T47D (cell line): ENCODE measurements at regions not wholly inside any gene's neighbourhood (a gene's known extent, or its start where the extent isn't known, plus 50 kb on each side); places are given as distances from the start of the nearest gene placed in this dataset.
"Not testable (repeated sequence)": the region's sequence is repeated elsewhere in the genome, so short reads cannot be mapped to it uniquely, and the experiment has no call there.

Experiments used
- DNase-seq, 2 experiments: peaks; one replicate each; pipeline versions ENCODE4 v3.0.0 to v3.0.0-alpha.2; 2011 to 2012; ENCODE audit warnings: low read depth in 1 of 2, low spot score in 1 of 2
- JUND ChIP-seq: IDR thresholded peaks from 2 replicates; pipeline ENCODE4 v1.6.1; 2012; ENCODE audit warnings: low read depth
- in situ Hi-C: cut with HindIII; loops from 2 replicates; pipeline ENCODE4 v1.10.0; 2016; ENCODE audit warnings: low sequenced_read_pairs, low pct_unique_long_range_greater_than_20kb

GRCh38 chr14:89519040-89519439 is 102.0 kb upstream of the FOXN3 start:
- no peak for TF ChIP-seq JUND
- in situ Hi-C loops: no loop called here

GRCh38 chr14:89516173-89516572 is 99.1 kb upstream of the FOXN3 start:
- DNase-seq: no peak
- TF ChIP-seq JUND: no peak
- in situ Hi-C loops: no loop called here

More at GRCh38 chr14:89519040-89519439, 102.0 kb upstream of the FOXN3 start:
- no peak for DNase-seq

- no peak for TF ChIP-seq JUND
- in situ Hi-C loops: no loop called here
- DNase-seq: no peak
Measured at GRCh38 chr14:89514601-89515000, 97.6 kb upstream of the FOXN3 start.

- no peak for TF ChIP-seq JUND
- DNase-seq: no peak
- in situ Hi-C loops: no loop called here
Measured at GRCh38 chr14:89509891-89510290, 92.9 kb upstream of the FOXN3 start.

GRCh38 chr14:89508863-89509262 is 91.8 kb upstream of the FOXN3 start:
- no peak for TF ChIP-seq JUND
- no peak for DNase-seq
- in situ Hi-C loops: no loop called here

- in situ Hi-C loops: no loop called here
- DNase-seq: no peak
- no peak for TF ChIP-seq JUND
Measured at GRCh38 chr14:89507926-89508460, 91.0 kb upstream of the FOXN3 start.

- in situ Hi-C loops: no loop called here
- no peak for TF ChIP-seq JUND
- no peak for DNase-seq
Measured at GRCh38 chr14:89507521-89507920, 90.5 kb upstream of the FOXN3 start.

GRCh38 chr14:89506891-89507452 is 89.9 kb upstream of the FOXN3 start:
- DNase-seq, in situ Hi-C loops: not testable (repeated sequence)

- TF ChIP-seq JUND: no peak
- no peak for DNase-seq
- in situ Hi-C loops: no loop called here
Measured at GRCh38 chr14:89504602-89505313, 87.7 kb upstream of the FOXN3 start.

GRCh38 chr14:89504091-89504490 is 87.1 kb upstream of the FOXN3 start:
- in situ Hi-C loops: no loop called here
- TF ChIP-seq JUND: no peak
- DNase-seq: no peak

GRCh38 chr14:89503431-89503996 is 86.5 kb upstream of the FOXN3 start:
- TF ChIP-seq JUND: no peak
- DNase-seq: no peak
- in situ Hi-C loops: no loop called here

- in situ Hi-C loops: no loop called here
- no peak for TF ChIP-seq JUND
- DNase-seq: no peak
Measured at GRCh38 chr14:89502966-89503365, 85.9 kb upstream of the FOXN3 start.

- in situ Hi-C loops: no loop called here
- no peak for TF ChIP-seq JUND
- DNase-seq: no peak
Measured at GRCh38 chr14:89501381-89501780, 84.3 kb upstream of the FOXN3 start.

GRCh38 chr14:89500303-89500702 is 83.3 kb upstream of the FOXN3 start:
- no peak for TF ChIP-seq JUND
- in situ Hi-C loops: no loop called here

More at GRCh38 chr14:89500303-89500702, 83.3 kb upstream of the FOXN3 start:
- no peak for DNase-seq
